Common myeloid progenitor, CD34-positive (primary cell): ENCODE measurements at regions not wholly inside any gene's neighbourhood (a gene's known extent, or its start where the extent isn't known, plus 50 kb on each side); places are given as distances from the start of the nearest gene placed in this dataset.

Source experiments
- CTCF ChIA-PET: fragments of 350-600 bp; sonication (Branson Sonifier 250); formaldehyde crosslinking; loops from one replicate; lab custom pipeline; 2021; ENCODE audit warnings: antibody characterized with exemption; lab: Charles Lee
- POLR2A ChIA-PET: fragments of 350-600 bp; sonication (Branson Sonifier 250); formaldehyde crosslinking; loops from one replicate; lab custom pipeline; 2021; ENCODE audit warnings: antibody characterized with exemption; lab: Charles Lee
- DNase-seq, 3 donors: peaks; one replicate each; pipeline versions ENCODE4 v3.0.0 to v3.0.0-alpha.2; 2013
- H3K27ac ChIP-seq, 2 experiments: 1 replicate in 1 of 2; 2 replicates in 1 of 2; pipeline ENCODE4 v1.7.0; 2013; ENCODE audit warnings: inconsistent platforms in 2 of 2, low read length in 2 of 2, mild to moderate bottlenecking in 2 of 2, low read depth in 1 of 2, moderate library complexity in 1 of 2; ENCODE audit not compliant: severe bottlenecking in 2 of 2, insufficient read depth in 1 of 2, poor library complexity in 1 of 2
- H3K27me3 ChIP-seq, 5 experiments: replicated peaks in 2 of 5; 1 replicate in 3 of 5; 2 replicates in 2 of 5; pipeline versions ENCODE4 v1.6.1 to v1.7.0; 2013; ENCODE audit warnings: low read length in 4 of 5, mild to moderate bottlenecking in 2 of 5, moderate library complexity in 2 of 5, inconsistent platforms in 1 of 5; ENCODE audit not compliant: insufficient read depth in 5 of 5, control insufficient read depth in 4 of 5
- H3K36me3 ChIP-seq, 4 experiments: 1 replicate in 2 of 4; 2 replicates in 2 of 4; pipeline versions ENCODE4 v1.6.1 to v1.7.0; 2013; ENCODE audit warnings: low read length in 3 of 4, control low read depth in 1 of 4, mild to moderate bottlenecking in 1 of 4; ENCODE audit not compliant: control insufficient read depth in 4 of 4, insufficient read depth in 4 of 4
- H3K4me1 ChIP-seq, 4 experiments: 1 replicate in 3 of 4; 2 replicates in 1 of 4; pipeline versions ENCODE4 v1.6.1 to v1.7.1; 2013; ENCODE audit warnings: low read length in 3 of 4, mild to moderate bottlenecking in 3 of 4, control low read depth in 1 of 4, inconsistent platforms in 1 of 4, moderate library complexity in 1 of 4; ENCODE audit not compliant: control insufficient read depth in 4 of 4, insufficient read depth in 4 of 4; ENCODE audit errors: control extremely low read depth in 1 of 4
- H3K4me3 ChIP-seq, 7 experiments: 1 replicate in 4 of 7; 2 replicates in 3 of 7; pipeline versions ENCODE4 v1.5.1 to v1.7.0; 2013; ENCODE audit warnings: mild to moderate bottlenecking in 7 of 7, low read length in 6 of 7, moderate library complexity in 6 of 7, inconsistent platforms in 2 of 7, low read depth in 2 of 7, control low read depth in 1 of 7; ENCODE audit not compliant: insufficient read depth in 4 of 7, control insufficient read depth in 1 of 7; ENCODE audit errors: extremely low read depth in 1 of 7
- H3K9me3 ChIP-seq, 5 experiments: 1 replicate in 4 of 5; 2 replicates in 1 of 5; pipeline versions ENCODE4 v1.6.1 to v1.7.1; 2013; ENCODE audit warnings: low read length in 4 of 5, mild to moderate bottlenecking in 2 of 5, inconsistent platforms in 1 of 5, low read depth in 1 of 5, moderate library complexity in 1 of 5; ENCODE audit not compliant: control insufficient read depth in 4 of 5, insufficient read depth in 2 of 5; ENCODE audit errors: control extremely low read depth in 1 of 5
- WGBS: methylation state at CpG from one replicate; pipeline ENCODE4 v1.1.5; 2013; ENCODE audit not compliant: insufficient coverage; 5-methylcytosine and 5-hydroxymethylcytosine counted together

DNA sequence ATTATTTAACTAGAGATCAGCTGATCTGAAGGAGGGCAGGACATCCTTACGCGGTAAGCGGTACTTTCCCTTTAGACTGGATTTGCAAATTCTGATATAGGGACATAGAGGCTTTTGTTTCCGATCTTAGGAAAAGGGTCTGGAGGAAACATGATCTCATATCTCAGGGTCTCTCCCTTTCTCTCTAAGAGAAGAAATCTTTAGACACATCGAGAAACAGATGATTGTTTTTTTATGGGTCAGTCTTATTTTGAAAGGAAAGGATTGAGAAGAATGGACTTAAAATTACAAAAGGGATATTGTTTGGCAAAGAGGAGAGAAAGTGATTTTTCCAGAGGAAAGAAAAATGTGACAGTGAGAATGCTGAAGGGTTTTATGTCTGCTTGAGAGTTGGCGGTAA is 83.9 kb upstream of the OGFRL1 start:
- ChIA-PET CTCF (no interaction called here), POLR2A (no interaction called here)
- WGBS = 100% methylated on average over 2 of the region's 6 CpGs

DNA sequence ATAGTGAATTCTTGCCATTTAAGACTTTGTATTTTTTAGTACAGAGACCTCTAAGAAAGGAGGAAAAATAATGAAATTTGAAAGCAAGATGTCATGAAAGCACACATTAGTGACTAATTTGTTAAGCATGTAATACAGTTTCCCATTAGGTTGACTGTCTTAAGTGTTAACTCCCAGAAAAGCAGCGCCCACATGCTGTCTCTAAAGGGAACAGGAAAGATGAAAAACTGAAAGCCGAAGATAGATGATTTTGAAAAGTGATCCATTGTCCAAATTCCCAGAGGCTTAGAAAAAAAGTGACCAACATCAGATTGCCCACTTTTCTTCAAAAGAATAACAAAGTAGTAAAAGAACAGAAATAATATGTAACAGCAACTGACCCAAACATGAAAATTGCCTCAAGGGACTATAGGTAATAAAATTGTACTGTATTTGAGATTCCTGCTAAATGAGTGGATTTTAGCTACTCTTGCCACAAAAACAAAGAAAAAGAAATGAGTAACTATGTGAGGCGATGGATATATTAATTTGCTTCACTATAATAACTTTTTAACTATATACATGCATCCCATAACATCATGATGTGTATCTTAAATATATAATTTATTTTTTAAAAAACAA is 83.2 kb upstream of the OGFRL1 start:
- CTCF ChIA-PET = no interaction called here
- POLR2A ChIA-PET = no interaction called here
- no peak overlapping the region for H3K27ac ChIP-seq
- no peaks in the 10 kb centered on the region for H3K4me1 ChIP-seq
- DNase-seq = no peak
- H3K27me3 ChIP-seq = no peaks in the 10 kb centered on the region
- peaks cover 0 to 5% (median 0%) of the 10 kb centered on the region in 5 experiments for H3K9me3 ChIP-seq
- WGBS = no CpG with 5 or more reads among the region's 3 CpGs
- no peak overlapping the region for H3K4me3 ChIP-seq
- no peaks in the 10 kb centered on the region for H3K36me3 ChIP-seq

More for the DNA sequence above, 83.9 kb upstream of the OGFRL1 start:
- DNase-seq = no peak
- Histone ChIP-seq H3K4me1 (no peaks in the 10 kb centered on the region), H3K27ac (no peak overlapping the region), H3K27me3 (no peaks in the 10 kb centered on the region), H3K4me3 (no peak overlapping the region), H3K9me3 (peaks cover 0 to 6% (median 0%) of the 10 kb centered on the region in 5 experiments), H3K36me3 (no peaks in the 10 kb centered on the region)

DNA sequence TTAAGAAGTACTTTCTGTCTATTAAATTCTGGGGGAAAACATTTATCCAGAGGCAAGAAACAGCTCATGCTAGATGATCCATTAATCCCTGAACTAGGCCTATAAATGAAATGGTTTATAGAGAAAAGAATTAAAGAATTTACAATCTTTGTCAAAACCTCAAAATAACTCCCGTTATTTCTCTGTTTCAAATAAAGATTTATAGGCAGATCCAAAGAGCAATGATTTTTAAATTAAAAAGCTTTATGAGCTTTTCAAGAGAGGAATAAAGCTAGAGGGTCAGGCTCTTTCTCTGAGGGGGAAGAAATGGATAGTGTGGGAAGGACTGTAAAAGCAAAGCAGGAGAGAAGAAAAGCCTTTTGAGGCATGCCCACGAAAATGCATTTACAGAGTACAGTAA is 82.5 kb upstream of the OGFRL1 start:
- H3K4me1 ChIP-seq = no peaks in the 10 kb centered on the region
- H3K36me3 ChIP-seq = no peaks in the 10 kb centered on the region
- ChIA-PET CTCF (no interaction called here), POLR2A (no interaction called here)
- no peak for DNase-seq
- no peaks in the 10 kb centered on the region for H3K9me3 ChIP-seq
- no peak overlapping the region for H3K27ac ChIP-seq
- H3K27me3 ChIP-seq = no peaks in the 10 kb centered on the region
- no peak overlapping the region for H3K4me3 ChIP-seq
- no CpG with 5 or more reads among the region's 2 CpGs for WGBS

DNA sequence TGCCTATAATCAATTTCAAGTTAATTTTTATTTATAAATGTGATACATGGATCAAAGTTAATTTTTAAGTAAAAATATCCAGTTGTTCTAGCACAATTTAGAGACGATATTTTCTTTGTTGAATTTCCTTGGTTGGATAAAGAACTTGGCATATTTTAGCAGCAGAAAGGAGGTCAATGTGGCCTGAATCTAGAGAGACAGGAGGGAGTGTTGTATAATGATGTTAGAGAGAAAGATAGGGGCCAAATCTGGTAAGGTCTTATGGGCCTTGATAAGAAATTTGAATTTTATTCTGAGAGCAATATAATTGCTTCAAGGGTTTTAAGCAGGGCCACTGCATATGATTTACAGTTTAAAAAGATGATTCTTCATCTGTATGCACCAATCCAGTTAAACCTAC is 79.4 kb upstream of the OGFRL1 start:
- no peak for DNase-seq
- H3K36me3 ChIP-seq = no peaks in the 10 kb centered on the region
- no peaks in the 10 kb centered on the region for H3K27me3 ChIP-seq
- no peaks in the 10 kb centered on the region for H3K9me3 ChIP-seq
- no peak overlapping the region for H3K27ac ChIP-seq
- WGBS = 100% methylated on average over 1 of the region's 1 CpG
- ChIA-PET CTCF (interaction anchor here (0.9 kb wide), 1 partner anchor 11 kb away, joined by 3 read pairs; no protein-coding TSS in a partner anchor), POLR2A (no interaction called here)
- H3K4me3 ChIP-seq = no peak overlapping the region
- no peaks in the 10 kb centered on the region for H3K4me1 ChIP-seq

DNA sequence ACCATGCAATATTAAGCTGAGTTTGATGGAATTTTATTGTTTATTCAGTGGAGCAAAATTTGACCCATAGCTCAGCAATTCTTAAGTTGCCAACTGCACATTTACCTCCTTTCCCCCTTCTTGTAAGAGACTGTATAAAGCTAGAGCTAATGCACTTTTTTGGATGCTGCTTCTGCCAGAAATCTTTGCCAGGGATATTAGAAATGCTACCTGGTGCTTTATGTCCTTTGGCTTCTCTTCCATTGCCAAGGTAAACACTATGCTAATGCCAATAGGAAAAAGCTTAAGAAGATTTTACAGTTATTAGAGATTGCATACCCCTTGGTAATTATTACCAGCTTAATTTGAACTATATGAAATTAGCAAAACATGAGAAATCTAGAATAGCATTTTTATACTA is 79.0 kb upstream of the OGFRL1 start:
- ChIA-PET CTCF (interaction anchor here (0.9 to 1.1 kb wide), 2 partner anchors 12 to 16 kb away, joined by 3 read pairs; no protein-coding TSS in a partner anchor), POLR2A (no interaction called here)
- Histone ChIP-seq H3K9me3 (no peaks in the 10 kb centered on the region), H3K27me3 (no peaks in the 10 kb centered on the region), H3K36me3 (no peaks in the 10 kb centered on the region), H3K4me1 (no peaks in the 10 kb centered on the region), H3K4me3 (no peak overlapping the region), H3K27ac (no peak overlapping the region)
- DNase-seq = no peak

DNA sequence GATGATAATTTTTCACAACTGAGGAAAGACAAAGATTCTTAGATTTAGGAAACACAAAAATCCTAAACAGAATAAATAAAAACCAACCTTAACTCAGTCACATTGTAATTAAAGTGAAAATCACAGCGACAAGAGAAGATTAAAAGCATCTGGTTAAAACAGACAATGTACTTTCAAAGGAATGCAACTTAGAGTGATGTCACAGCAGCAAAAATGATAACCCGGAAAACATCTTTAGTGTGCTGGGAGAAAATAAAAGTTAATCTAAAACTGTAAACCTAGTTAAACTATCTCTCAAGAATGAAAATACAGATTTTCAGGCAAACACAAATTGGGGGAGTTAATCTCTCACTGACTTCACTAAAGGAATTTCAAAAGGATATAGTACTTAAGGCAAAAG is 76.8 kb upstream of the OGFRL1 start:
- POLR2A ChIA-PET = no interaction called here
- Histone ChIP-seq H3K27ac (no peak overlapping the region), H3K4me1 (no peaks in the 10 kb centered on the region), H3K9me3 (no peaks in the 10 kb centered on the region), H3K36me3 (no peaks in the 10 kb centered on the region), H3K4me3 (no peak overlapping the region), H3K27me3 (no peaks in the 10 kb centered on the region)
- CTCF ChIA-PET = no interaction called here
- WGBS = no CpG with 5 or more reads among the region's 2 CpGs
- DNase-seq = no peak

DNA sequence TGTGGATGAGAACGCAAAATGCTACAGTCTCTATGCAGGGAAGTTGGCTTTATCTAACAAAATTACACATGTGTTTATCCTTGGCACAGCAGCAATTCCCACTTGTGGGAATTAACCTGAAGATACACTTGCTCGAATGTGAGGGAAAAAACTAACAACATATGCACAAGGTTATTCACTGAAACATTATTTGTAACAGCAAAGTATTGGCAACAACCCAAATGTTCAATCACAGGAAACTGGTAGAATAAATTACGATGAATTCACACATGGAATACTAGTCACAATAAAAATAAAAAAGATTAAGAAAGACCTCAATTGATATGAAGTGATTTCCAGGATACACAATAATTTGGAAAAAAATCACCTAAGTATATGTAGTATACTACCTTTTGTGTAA is 68.1 kb upstream of the OGFRL1 start:
- H3K4me1 ChIP-seq = peaks cover 0 to 11% (median 2%) of the 10 kb centered on the region in 4 experiments
- ChIA-PET POLR2A (no interaction called here), CTCF (no interaction called here)
- WGBS = 100% methylated on average over 2 of the region's 3 CpGs
- no peaks in the 10 kb centered on the region for H3K27me3 ChIP-seq
- H3K4me3 ChIP-seq = no peak overlapping the region
- no peaks in the 10 kb centered on the region for H3K9me3 ChIP-seq
- no peak for DNase-seq
- H3K27ac ChIP-seq = no peak overlapping the region
- H3K36me3 ChIP-seq = no peaks in the 10 kb centered on the region
